HG03571 (cell line): ENCODE measurements at regions not wholly inside any gene's neighbourhood (a gene's known extent, or its start where the extent isn't known, plus 50 kb on each side); places are given as distances from the start of the nearest gene placed in this dataset.

Source experiments
- ATAC-seq: cut with Tn5 transposase; IDR thresholded peaks from one replicate; pipeline ENCODE4 v1.9.1; 2021; ENCODE audit not compliant: unreplicated experiment

DNA sequence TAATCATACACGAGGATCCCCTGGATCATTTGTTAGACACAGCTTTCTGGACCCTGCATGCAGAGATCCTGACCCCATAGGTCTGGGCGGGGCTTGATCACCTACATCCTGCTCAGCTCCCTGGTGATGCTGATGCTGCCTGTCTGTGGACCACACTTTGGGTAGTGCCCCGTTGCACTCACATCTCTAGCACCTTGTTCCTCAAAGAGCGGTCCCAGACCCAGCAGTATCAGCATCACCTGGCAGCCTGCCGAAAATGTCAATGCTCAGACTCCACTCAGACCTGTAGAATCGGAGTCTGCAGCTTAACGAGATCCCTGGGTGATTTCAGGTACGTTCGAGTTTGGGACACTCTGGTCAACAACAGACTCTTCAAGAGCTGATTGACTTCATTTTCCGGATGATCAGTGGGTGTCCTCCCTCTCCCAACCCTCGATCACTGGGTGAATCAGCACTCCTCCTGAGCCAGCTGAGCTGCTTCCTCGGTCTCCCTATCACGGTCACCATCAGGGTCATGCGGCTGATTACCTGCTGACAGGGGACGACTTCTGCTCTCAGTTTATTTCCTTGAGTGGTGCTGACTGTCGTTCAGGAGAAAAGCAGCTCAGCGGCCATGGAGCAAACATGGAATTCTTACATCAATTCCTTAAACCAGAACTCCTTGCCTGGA, 150.6 kb upstream of the RAB12 start:
- ATAC-seq: no peak

DNA sequence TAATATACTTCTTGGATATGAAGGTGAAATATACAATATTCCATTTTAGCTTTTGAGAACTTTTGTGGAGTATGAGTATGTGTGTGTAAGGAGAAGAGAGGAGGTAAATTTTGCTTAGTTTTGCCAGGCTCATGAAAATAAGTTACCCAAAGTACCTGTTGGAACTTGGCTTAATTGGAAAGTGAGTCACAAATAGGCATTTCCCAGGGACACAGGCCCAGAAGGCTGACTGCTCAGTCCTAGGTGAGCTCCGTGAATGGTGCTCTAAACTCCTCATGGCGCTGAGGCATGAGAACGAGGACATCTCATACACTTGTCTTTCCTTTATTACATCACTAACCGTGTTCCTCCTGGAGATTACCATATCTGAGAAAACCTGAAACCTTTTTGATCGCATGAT, 148.5 kb upstream of the RAB12 start:
- no peak for ATAC-seq

DNA sequence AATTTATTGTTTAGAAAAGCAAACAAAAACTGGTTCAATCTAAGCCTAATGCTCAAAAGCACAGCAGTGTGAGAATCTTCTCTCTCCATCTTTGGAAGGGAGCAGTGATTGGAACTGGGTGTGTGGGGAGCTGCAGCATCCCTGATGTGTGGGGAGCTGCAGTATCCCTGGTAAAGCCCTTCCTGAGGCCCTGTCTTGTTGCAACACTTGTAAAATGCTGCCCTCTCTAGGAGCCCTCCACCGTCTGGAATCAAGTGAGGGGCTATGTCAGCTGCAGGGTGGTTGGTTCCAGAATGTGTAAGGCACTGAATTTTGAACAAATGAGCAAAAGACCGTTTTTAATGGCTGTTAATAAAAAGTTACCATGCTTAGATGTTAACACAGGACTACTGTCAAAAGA, 147.7 kb upstream of the RAB12 start:
- no peak for ATAC-seq

DNA sequence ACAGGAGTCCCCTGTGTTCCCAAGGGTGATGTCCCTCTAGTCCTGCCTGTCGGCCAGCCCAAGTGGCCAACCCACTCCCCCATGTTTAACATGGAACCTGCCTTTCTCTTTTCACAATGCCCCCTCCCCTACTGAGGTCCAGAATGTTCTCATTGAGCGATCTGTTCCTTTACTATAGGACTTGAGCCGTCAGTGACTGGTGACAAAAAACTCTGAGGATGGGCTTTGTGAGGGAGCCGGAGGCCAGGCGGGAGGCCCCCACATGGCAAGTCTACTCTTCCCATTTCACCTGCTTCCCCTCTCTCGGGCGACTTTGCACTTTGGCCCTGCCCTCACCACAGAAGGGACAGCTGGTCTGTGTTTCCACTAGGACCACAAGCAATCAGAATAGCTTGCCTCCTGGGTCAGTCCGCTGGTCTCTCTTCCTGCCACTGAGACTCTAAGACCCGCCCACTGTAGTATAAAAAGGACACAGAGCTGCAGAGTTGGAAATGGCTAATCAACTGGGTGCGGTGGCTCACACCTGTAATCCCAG, 146.5 kb upstream of the RAB12 start:
- ATAC-seq: no peak

DNA sequence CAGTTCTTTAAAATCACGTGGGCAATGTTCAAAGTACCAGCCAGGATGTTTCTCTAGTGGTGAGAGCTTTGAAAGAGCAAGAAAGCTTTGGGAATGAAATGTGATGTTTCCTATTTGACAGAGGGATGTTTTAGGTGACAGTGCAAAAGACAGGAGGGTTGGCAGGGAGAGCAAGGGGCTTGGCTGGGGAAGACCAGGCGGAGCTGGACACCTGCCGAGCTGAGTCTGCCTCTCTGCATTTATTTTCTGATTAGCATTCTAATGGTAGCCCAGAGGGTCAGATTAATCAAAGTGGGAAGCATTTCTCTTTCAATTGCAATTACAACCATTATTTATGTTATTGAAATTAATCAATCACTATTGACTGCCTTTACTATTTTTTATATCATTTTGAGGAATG, 145.4 kb upstream of the RAB12 start:
- ATAC-seq: no peak

DNA sequence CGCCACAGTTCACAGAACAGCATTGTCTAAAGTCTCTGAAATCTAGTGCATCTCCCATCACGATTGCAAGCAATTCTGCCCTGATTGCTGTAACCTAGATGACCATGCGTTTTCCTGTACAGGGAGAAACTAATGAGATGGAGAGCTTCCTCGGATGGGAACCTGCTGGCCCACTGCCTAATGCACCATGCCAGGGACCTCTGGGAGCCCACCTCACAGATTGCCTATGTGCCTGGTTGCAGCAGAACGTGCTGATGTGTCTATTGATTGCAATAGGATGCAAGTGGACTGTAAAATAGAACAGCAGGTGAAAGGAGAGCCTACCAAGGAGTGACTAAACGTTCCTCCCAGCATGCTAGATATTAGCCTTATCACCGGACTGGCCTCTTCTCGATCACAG, 141.0 kb upstream of the RAB12 start:
- ATAC-seq: no peak

DNA sequence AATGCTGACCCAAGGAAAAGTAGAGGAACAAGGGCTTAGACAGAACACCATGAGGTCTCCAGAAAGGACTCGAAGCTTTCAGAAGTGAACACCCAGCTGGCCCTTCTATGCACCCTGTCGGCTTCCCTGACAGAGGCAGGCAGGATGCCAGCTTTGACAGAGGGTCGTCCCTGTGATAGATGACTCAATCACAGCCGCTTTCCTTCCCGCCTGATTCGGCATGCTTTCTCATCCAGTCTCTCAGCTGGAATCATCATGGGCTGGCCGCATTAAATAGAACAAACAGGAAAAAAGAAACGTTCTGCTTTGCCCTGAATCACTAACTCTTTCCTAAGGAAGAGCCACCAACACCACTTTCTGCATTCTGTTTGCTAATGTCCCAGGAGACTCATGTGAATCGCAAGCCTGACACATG, 140.3 kb upstream of the RAB12 start:
- ATAC-seq: no peak

DNA sequence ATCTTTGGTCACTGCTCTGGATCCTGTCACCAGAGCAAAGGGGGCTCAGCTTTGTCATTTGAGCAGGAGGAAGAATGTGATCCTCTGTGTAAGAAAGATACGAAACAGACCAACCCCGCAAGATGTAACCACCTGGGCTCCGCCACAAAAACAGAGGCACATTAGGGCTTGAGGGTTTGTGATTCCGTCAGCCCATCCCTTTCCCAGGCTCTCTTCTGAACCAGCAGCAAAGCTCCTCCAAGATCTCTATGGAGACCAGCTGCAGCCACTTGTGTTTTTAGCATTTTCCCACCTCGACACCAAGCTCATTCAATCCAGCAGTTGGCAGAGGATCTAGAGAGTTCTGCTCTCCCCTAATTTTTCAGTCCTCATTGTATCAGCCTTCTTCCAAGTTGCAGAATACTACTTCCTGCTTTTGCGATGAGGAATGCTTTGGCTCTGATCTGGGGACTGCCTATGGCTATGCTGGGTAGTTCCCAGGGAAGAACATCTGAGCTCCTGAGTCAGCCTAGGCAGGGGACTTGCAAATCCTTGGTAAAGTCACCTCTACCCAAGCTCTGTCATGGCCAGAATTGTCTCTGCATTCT, 139.6 kb upstream of the RAB12 start:
- no peak for ATAC-seq

DNA sequence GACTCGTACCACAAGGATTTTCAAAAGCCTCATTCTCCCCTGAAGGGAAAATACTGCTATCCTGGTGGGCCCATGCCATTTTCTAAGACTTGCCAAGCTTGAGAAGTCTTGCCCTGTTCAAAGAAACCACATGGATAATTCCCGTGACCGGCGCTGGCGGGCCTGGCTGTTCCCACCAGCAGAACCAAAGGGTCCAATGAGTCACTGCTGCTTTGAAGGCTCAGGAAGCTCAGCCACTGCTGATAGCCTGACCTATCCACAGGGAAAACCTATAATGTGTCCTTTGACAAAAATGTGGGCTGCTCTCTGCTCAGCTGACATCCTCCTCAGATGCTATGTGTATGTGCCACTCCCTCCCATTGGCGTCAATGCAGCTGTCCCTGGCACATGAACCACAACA, 137.9 kb upstream of the RAB12 start:
- no peak for ATAC-seq

DNA sequence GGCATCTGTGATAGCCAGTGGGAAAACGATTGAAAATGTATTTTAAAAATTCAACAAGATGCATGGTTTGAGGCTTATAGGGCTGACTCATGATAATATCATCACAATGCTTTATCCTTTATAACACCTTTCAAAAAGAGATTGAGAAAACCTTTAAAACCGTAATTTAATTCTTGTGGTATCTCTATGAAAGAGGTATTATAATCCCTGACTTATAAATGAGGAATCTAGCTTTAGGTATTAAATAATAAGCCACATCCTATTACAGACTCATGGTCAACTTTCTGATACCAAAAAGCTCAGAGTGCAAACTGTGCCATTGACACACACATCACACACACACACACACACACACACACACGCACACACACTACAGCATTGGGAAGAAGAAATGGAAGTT, 134.6 kb upstream of the RAB12 start:
- no peak for ATAC-seq

DNA sequence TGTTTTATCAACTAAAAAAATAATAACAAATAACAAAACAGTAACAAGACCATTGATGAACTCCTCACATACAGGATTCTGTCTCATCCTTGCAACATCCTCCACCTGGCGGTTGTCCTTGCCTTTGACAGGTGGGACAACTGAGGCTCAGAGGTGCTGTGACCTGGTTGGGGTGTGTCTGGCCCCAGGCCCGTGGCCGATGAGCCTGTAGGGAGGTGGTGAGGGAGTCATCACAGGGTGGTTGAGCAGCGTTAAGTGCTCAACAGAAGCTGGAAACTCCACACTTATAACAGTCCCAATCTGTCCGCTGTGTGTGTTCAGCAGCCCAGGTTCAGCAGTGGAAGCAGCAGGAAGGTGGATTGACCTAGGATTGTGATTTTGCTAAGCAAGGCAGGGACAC, 131.6 kb upstream of the RAB12 start:
- no peak for ATAC-seq

DNA sequence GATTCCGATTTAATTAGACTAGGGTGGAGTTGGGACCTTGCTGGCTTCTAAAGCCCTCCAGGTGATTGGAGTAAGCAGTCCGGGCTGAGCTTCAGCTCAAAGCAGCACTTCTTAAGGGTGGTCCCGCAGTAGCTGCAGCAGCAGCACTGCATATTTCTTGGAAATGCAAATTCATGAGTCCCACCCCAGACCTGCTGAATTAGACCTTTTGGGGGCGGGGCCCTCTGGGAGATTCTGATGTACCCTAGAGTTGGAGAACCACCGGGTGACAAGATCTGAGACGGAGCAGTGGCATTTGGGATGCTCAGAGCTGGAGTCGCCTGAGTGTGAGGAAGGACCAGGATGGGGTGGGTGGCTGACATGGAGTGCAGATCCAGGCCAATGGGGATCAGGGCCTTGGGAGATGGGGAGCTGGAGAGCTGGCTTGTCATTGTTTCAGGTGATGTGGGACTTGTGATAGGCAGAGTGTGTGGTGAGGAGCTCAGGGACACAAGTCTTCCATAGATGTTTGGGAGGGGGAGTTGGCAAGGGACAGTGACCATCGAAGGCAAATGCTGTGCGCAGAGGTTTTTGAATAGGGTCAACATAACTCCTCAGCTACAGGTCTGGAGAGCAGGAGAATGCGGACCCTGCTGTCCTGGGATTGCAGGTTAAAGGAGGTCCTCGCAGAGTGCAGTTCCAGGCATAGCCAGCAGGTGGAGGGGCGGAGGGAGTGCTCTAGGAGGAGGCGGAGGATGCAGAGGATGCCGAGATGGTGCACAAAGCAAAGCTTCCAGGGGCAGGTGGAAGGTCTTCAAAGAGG, 130.9 kb upstream of the RAB12 start:
- ATAC-seq: peak; percentile 67

DNA sequence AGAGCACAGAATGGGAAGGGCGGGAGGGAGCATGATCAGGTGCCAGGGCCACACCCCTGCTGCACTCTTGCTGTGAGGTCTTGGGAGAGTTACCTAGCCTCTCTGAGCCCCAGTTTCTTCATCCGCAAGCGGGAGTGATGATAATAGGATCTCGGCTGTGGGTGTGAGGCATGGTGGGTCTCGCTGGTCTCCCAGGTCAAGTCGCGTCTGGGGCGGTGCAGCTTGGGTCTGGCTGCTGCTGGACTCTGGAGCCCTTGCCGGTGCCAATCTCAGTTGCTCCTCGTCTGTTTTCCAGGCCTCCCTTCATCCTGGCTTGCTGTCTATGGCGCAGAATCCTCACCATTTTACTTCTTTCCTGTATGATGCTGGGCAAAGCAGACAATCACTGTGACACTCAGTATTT, 130.3 kb upstream of the RAB12 start:
- no peak for ATAC-seq

DNA sequence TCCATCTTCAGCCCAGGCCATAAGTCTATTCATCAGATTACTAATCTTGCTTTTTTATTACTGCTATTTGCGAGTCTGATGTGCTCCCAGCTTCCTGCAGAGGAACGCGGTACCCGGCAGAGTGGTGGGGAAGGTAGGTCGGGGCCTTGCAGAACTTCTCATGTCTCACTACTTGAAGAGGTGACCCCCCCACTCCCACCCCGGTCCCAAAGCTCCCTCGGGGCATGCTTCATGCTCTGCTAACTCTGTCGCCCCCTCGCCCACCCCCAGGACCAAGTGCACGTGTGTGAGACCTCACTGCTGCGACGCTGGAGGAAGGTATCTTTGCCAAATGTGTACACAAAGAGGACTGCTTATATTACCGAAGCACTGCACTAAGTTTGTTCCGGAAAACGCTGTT, 129.4 kb upstream of the RAB12 start:
- ATAC-seq: no peak

DNA sequence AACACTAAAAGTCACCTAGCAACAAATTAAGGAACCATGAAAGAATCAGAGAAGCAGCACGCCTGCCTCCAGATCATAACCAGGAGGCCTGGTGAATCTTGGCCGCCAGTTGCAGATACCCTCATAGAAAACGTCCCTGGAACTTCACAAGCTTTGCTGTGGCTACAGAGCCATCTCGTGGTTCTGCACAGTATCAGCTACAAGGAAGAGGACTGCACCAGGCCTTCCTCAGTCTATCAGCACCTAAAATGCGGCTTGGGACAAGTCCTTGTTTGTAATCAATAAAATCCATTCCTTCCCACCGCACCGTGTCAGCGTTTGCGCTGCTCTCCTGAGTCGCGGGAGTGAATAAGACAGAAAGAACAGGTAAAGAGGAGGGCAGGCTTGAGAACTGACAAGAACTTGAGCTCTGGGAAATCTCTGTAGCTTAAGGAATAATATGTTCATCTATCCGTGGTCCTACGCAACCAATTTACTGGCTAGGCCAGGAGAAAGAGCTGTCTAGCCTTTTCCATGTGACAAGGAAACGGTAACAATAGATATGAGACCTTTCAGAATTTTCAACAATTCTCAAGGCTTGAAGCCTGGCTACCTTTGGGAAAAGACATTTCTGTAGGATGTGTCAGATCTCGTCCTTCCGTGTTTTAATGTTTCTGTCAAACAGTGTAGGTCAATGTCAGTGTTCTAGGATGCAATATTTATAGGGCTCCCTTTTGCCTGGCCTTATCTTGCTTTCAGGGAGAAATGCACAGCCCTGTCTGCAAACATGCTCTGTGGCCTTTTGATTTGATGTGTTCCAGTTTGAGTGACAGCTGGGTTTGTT, 128.5 kb upstream of the RAB12 start:
- ATAC-seq: no peak

DNA sequence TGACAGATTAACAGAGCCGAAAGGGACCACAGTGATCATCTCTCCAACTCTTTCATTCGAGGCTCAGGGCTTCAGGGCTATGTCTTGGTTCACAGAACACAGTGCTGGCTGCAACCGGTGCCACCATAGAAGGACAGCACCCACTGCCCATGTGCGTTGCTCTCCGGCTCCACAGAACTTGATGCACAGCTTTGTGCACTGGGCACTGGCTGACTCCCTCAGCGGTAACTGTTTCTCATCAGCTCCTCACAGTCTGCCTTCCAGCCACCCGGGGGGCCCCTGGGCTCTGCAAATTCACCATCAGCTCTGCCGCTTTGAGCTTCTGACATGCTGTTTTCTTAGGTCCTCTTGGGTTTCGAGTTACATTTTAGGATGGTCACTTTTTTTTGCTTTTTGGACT, 124.3 kb upstream of the RAB12 start:
- no peak for ATAC-seq

DNA sequence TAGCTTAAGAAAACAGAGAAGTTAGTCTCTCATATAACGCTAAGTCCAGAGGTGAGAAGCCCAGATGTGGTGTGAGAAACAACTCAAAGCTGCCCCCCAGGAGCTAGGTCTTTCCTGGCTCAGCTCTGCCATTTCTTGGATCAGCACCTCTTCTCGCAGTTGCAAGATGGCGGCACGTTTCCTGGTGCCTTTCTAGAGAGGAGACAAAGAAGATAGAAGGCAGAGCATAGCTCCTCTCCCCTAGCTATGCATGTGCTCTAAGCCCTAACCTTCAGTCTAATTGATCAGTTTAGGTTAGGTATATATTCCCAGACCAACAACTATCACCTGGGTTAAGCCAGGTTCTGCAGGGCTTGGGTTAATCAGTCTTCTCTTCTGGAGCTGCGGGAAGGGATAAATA, 119.5 kb upstream of the RAB12 start:
- no peak for ATAC-seq

DNA sequence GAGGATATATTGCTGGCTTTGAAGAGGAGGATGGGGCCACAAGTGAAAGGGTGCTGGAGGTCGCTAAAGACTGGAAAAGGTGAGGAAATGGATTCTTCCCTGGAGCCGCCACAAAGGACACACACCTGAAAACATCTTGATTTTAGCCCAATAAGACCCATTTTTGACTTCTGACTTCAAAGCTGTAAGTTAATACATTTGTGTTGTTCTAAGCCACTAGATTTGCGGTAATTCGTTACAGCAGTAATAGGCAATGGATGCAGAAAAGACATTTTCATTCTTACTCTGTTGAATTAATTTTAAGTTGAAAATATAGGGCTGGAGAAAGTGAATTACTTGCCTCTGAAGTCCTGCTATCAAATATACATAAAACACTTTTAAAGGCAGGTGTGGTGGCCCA, 117.7 kb upstream of the RAB12 start:
- no peak for ATAC-seq

DNA sequence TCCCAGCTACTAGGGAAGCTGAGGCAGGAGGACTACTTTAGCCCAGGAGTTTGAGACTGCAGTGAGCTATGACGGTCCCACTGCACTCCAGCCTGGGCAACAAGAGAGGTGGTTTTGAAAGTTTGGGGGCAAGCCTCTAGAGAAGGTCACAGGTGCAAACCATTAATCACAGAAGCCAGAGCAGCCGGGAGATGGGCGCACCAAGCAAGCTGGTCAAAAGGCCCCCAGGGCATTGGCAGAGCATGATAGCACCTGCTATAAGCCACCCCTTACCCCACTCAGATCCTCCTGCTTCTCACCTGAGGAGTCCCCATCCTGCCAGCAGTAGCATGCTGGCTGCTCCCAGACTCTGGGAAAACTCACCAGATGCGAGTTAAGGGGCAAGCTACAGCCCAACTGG, 116.1 kb upstream of the RAB12 start:
- ATAC-seq: no peak

DNA sequence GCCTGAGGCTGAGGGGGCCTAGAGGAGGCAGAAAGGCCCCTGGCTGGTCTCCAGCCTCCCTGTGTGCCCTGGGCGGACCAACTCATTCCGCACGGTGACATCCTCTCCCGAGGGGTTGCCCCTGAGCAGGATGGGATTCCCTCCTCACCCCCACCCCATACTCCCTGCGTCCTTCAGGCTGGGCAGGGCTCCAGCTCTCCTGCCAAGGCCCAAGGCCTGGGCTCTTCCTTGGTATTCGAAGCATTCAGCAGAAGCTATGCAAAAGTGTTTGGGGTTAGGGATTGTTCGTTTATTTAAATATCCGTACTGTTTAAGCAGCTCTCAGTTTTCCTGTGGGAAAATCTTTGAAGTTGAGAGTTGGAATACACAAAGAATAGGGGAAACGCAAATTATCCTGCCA, 113.1 kb upstream of the RAB12 start:
- ATAC-seq: no peak

DNA sequence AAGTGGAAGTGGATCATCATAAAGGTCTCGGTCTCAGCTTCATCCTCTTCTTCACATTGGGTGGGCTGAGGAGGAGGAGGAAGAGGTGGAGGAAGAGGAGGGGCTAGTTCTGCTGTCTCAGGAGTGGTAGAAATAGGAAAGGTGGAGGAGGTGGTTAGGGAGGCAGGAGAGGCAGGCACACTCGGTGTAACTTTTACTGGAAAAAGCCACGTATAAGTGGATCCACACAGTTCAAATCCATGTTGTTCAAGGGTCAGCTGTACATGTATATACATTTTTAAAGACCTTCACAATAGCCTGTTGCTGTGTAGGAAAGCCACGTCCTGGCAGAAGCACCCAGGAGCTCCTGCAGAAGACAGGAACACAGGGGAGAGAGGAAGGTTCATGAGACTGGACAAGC, 110.3 kb upstream of the RAB12 start:
- ATAC-seq: no peak
